GM19397 (cell line): ENCODE measurements at regions not wholly inside any gene's neighbourhood (a gene's known extent, or its start where the extent isn't known, plus 50 kb on each side); places are given as distances from the start of the nearest gene placed in this dataset.

Experiments
- ATAC-seq: cut with Tn5 transposase; IDR thresholded peaks from one replicate; pipeline ENCODE4 v1.9.1; 2021; ENCODE audit warnings: mild to moderate bottlenecking, moderate library complexity; ENCODE audit not compliant: unreplicated experiment

- ATAC-seq = no peak
Measured at GRCh38 chr6:142558786-142559185, 257.0 kb downstream of the ADGRG6 start.

GRCh38 chr6:142561511-142562265 is 259.9 kb downstream of the ADGRG6 start:
- ATAC-seq = no peak

GRCh38 chr6:142562865-142563264 is 261.1 kb downstream of the ADGRG6 start:
- no peak for ATAC-seq

- ATAC-seq = no peak
Measured at GRCh38 chr6:142566628-142567396, 265.0 kb downstream of the ADGRG6 start.

GRCh38 chr6:142567461-142567860 is 265.7 kb downstream of the ADGRG6 start:
- no peak for ATAC-seq

- ATAC-seq = no peak
Measured at GRCh38 chr6:142568857-142569597, 267.2 kb downstream of the ADGRG6 start.

GRCh38 chr6:142569676-142570075 is 267.9 kb downstream of the ADGRG6 start:
- ATAC-seq = no peak

GRCh38 chr6:142570221-142570671 is 268.4 kb downstream of the ADGRG6 start:
- ATAC-seq = no peak

- ATAC-seq = no peak
Measured at GRCh38 chr6:142592876-142593275, 291.1 kb downstream of the ADGRG6 start.

GRCh38 chr6:142597836-142598235 is 296.0 kb downstream of the ADGRG6 start:
- ATAC-seq = no peak

GRCh38 chr6:142601427-142601826 is 299.6 kb downstream of the ADGRG6 start:
- no peak for ATAC-seq

- no peak for ATAC-seq
Measured at GRCh38 chr6:142602972-142603371, 301.2 kb downstream of the ADGRG6 start.

GRCh38 chr6:142605922-142606485 is 304.2 kb downstream of the ADGRG6 start:
- ATAC-seq = no peak

- no peak for ATAC-seq
Measured at GRCh38 chr6:142612956-142613355, 311.1 kb downstream of the ADGRG6 start.

GRCh38 chr6:142613981-142614380 is 312.2 kb downstream of the ADGRG6 start:
- no peak for ATAC-seq

- ATAC-seq = no peak
Measured at GRCh38 chr6:142617158-142617557, 315.4 kb downstream of the ADGRG6 start.

- ATAC-seq = no peak
Measured at GRCh38 chr6:142621822-142622221, 320.0 kb downstream of the ADGRG6 start.

GRCh38 chr6:142624978-142625715 is 319.8 kb downstream of the HIVEP2 start:
- ATAC-seq = no peak

GRCh38 chr6:142627474-142627873 is 317.5 kb downstream of the HIVEP2 start:
- no peak for ATAC-seq
